HepG2 (cell line): ENCODE measurements at regions not wholly inside any gene's neighbourhood (a gene's known extent, or its start where the extent isn't known, plus 50 kb on each side); places are given as distances from the start of the nearest gene placed in this dataset.

ENCODE experiments used
- ATAC-seq: fragments of 200-7000 bp; cut with Tn5 transposase; 3 replicates; pipeline ENCODE4 v1.9.1; 2020; ENCODE audit warnings: mild to moderate bottlenecking, moderate library complexity
- BruUV-seq: library from RNA; stranded (reverse); fragments of 400-500 nt; replicated peaks from 2 replicates; lab custom pipeline; 2021; lab: Mats Ljungman, UMichigan
- CTCF ChIA-PET: fragments of 300-600 bp; formaldehyde crosslinking; extraction: SDS; loops from one replicate; lab custom pipeline; 2021; ENCODE audit warnings: low total read pairs, inconsistent platforms, low intra/inter-chr PET ratio; lab: Yijun Ruan, JAX
- POLR2A ChIA-PET: fragments of 350-600 bp; sonication (Branson Sonifier 250); formaldehyde crosslinking; loops from one replicate; lab custom pipeline; 2020; ENCODE audit warnings: antibody characterized with exemption, inconsistent platforms; lab: Yijun Ruan, JAX
- DNase-seq: peaks from one replicate; pipeline ENCODE4 v3.0.0-alpha.2; 2015; ENCODE audit warnings: low spot score
- FAIRE-seq: peaks from 3 replicates; lab custom pipeline; 2011; peaks lifted over from hg19 to GRCh38; lab: Jason Lieb, UNC
- H2AFZ ChIP-seq: one replicate; pipeline ENCODE4 v1.6.1; 2011; ENCODE audit warnings: low read length, inconsistent platforms
- H3K27ac ChIP-seq: fragments of 300-600 bp; 3 replicates; pipeline ENCODE4 v1.8.0; 2011; ENCODE audit warnings: mixed run types, mild to moderate bottlenecking, mixed read lengths, low read length, inconsistent platforms; ENCODE audit not compliant: insufficient read depth; ENCODE audit errors: extremely low read length
- H3K27me3 ChIP-seq, 2 experiments: fragments of 200-600 bp in 1 of 2; 2 replicates in 1 of 2; 3 replicates in 1 of 2; pipeline versions ENCODE4 v1.6.0 to v1.8.0; 2011; ENCODE audit warnings: low read length in 2 of 2, mild to moderate bottlenecking in 2 of 2, moderate library complexity in 2 of 2, inconsistent platforms in 1 of 2; ENCODE audit not compliant: insufficient read depth in 2 of 2, control insufficient read depth in 1 of 2
- H3K36me3 ChIP-seq, 2 experiments: fragments of 200-600 bp in 1 of 2; replicated peaks in 1 of 2; 2 replicates in 1 of 2; 3 replicates in 1 of 2; pipeline versions ENCODE4 v1.5.1 to v1.8.0; 2011; ENCODE audit warnings: low read length in 2 of 2, inconsistent platforms in 1 of 2; ENCODE audit not compliant: insufficient read depth in 2 of 2, control insufficient read depth in 1 of 2
- H3K4me1 ChIP-seq: 2 replicates; pipeline ENCODE4 v1.5.1; 2012; ENCODE audit warnings: low read length, inconsistent platforms; ENCODE audit not compliant: insufficient read depth
- H3K4me2 ChIP-seq: 2 replicates; pipeline ENCODE4 v1.6.0; 2011; ENCODE audit warnings: low read depth, low read length, inconsistent platforms
- H3K4me3 ChIP-seq, 3 experiments: fragments of 200-600 bp in 1 of 3; sonication (generic), shearing (Covaris generic) in 1 of 3; replicated peaks in 1 of 3; 2 replicates each; pipeline ENCODE4 v1.5.1; 2011 to 2016; ENCODE audit warnings: low read length in 3 of 3, inconsistent platforms in 2 of 3, low read depth in 2 of 3, mild to moderate bottlenecking in 2 of 3, control low read depth in 1 of 3, mixed read lengths in 1 of 3; ENCODE audit not compliant: insufficient read depth in 1 of 3
- H3K79me2 ChIP-seq: one replicate; pipeline ENCODE4 v1.6.1; 2011; ENCODE audit warnings: low read length, inconsistent platforms; ENCODE audit not compliant: insufficient read depth
- H3K9ac ChIP-seq: 2 replicates; pipeline ENCODE4 v1.6.0; 2011; ENCODE audit warnings: mild to moderate bottlenecking, low read depth, low read length, inconsistent platforms; ENCODE audit not compliant: insufficient read depth
- H3K9me3 ChIP-seq: 2 replicates; pipeline ENCODE4 v1.5.1; 2012; ENCODE audit warnings: mild to moderate bottlenecking, low read length
- H4K20me1 ChIP-seq: 2 replicates; pipeline ENCODE4 v1.6.0; 2011; ENCODE audit warnings: inconsistent platforms, mild to moderate bottlenecking, low read length, moderate library complexity; ENCODE audit not compliant: insufficient read depth
- FOXM1 ChIP-seq: sonication (generic); formaldehyde crosslinking; IDR thresholded peaks from 2 replicates; pipeline ENCODE4 v1.5.0; 2020; ENCODE audit warnings: missing genetic modification reagents
- HMG20A ChIP-seq: IDR thresholded peaks from 2 replicates; pipeline ENCODE4 v1.6.1; 2016; ENCODE audit warnings: borderline replicate concordance
- HMGXB3 ChIP-seq: sonication (generic); formaldehyde crosslinking; IDR thresholded peaks from 2 replicates; pipeline ENCODE4 v1.4.0; 2020; ENCODE audit warnings: missing genetic modification reagents, borderline replicate concordance
- KDM5A ChIP-seq: fragments of 200-600 bp; sonication (generic); IDR thresholded peaks from 2 replicates; pipeline ENCODE4 v1.7.0; 2018; ENCODE audit warnings: antibody characterized with exemption, mild to moderate bottlenecking, low read length, borderline replicate concordance
- MTF1 ChIP-seq: sonication (generic); formaldehyde crosslinking; IDR thresholded peaks from 2 replicates; pipeline ENCODE4 v1.5.0; 2020; ENCODE audit warnings: missing genetic modification reagents
- NBN ChIP-seq: fragments of 450-650 bp; conservative IDR thresholded peaks from 2 replicates; pipeline ENCODE4 v1.6.1; 2017
- SMYD3 ChIP-seq: sonication (generic); formaldehyde crosslinking; IDR thresholded peaks from 2 replicates; pipeline ENCODE4 v1.8.1; 2023; ENCODE audit warnings: mild to moderate bottlenecking, missing genetic modification reagents
- WGBS: methylation state at CpG from one replicate; pipeline ENCODE4 v1.1.6; 2017; ENCODE audit warnings: low lambda C conversion rate; 5-methylcytosine and 5-hydroxymethylcytosine counted together
- in situ Hi-C: cut with HindIII; loops from 2 replicates; pipeline ENCODE4 v1.10.0; 2017; ENCODE audit warnings: low pct_unique_long_range_greater_than_20kb; ENCODE audit not compliant: extremely low pct_ligation_motif_present
- intact Hi-C: fragments of 100-400 bp; cut with micrococcal nuclease; formaldehyde crosslinking; loops from one replicate; pipeline ENCODE4 v1.10.0; 2022; ENCODE audit not compliant: unreplicated experiment
- TF ChIP-seq, protein P1 (sequence below): sonication (generic); formaldehyde crosslinking; IDR thresholded peaks from 2 replicates; pipeline ENCODE4 v1.9.0; 2021; ENCODE audit warnings: missing genetic modification reagents, borderline replicate concordance

DNA sequence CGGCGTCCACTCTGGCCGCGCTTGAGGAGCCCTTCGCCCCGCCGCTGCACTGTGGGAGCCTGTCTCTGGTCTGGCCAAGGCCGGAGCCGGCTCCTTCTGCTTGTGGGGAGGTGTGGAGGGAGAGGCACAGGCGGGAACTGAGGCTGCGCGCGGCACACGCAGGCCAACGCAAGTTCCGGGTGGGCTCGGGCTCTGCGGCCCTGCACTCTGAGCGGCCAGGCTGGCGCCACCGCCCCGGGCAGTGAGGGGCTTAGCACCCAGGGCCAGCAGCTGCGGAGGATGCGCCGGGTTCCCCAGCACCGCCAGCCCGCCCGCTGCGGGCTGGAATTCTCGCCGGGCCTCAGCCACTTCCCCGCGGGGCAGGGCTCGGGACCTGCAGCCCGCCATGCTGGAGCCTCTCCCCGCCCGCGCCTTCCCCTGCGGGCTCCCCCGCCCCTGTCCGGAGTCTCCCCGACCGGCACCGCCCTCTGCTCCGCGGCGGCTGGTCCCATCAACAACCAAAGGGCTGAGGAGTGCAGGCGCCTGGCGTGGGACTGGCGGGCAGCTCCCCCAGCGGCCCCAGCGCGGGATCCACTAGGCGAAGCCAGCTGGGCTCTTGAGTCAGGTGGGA, 921.2 kb upstream of the FOXG1 start:
- Histone ChIP-seq H4K20me1 (no peaks in the 10 kb centered on the region), H3K36me3 (no peaks in the 10 kb centered on the region), H3K27ac (no peak overlapping the region), H3K79me2 (no peaks in the 10 kb centered on the region), H3K4me3 (no peak overlapping the region), H3K4me2 (no peak overlapping the region), H3K9me3 (peaks cover 88% of the 10 kb centered on the region), H3K9ac (no peak overlapping the region), H2AFZ (no peak overlapping the region), H3K4me1 (no peaks in the 10 kb centered on the region), H3K27me3 (no peaks in the 10 kb centered on the region)
- 78% methylated on average over 41 of the region's 54 CpGs for WGBS
- DNase-seq: no peak
- no TSS peak for BruUV-seq
- ChIA-PET CTCF (no interaction called here), POLR2A (no interaction called here)
- FAIRE-seq: no peak
- TF ChIP-seq NBN (no peak), FOXM1 (CRISPR knock-in tag) (no peak), HMGXB3 (CRISPR knock-in tag) (no peak), HMG20A (CRISPR knock-in tag) (no peak), KDM5A (no peak), MTF1 (CRISPR knock-in tag) (no peak), SMYD3 (CRISPR knock-in tag) (no peak)
- TF ChIP-seq, protein P1, sequence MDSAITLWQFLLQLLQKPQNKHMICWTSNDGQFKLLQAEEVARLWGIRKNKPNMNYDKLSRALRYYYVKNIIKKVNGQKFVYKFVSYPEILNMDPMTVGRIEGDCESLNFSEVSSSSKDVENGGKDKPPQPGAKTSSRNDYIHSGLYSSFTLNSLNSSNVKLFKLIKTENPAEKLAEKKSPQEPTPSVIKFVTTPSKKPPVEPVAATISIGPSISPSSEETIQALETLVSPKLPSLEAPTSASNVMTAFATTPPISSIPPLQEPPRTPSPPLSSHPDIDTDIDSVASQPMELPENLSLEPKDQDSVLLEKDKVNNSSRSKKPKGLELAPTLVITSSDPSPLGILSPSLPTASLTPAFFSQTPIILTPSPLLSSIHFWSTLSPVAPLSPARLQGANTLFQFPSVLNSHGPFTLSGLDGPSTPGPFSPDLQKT: no peak
- intact Hi-C loops: no loop called here
- no peak for ATAC-seq
- in situ Hi-C loops: no loop called here
